ENCODE measurements at regions not wholly inside any gene's neighbourhood (a gene's known extent, or its start where the extent isn't known, plus 50 kb on each side); places are given as distances from the start of the nearest gene placed in this dataset.

GRCh38 chr16:85276258-85276657 is 164.0 kb upstream of the CIBAR2 start:
- no peak overlapping the region for H3K27ac ChIP-seq (ENCODE audit: low read depth, low read length)
- no peak for FAIRE-seq
- Mint-ChIP-seq H3K27ac (ENCODE audit: unreplicated experiment) (no peak overlapping the region), H3K27me3 (ENCODE audit: low read depth, unreplicated experiment) (peaks cover 14% of the 10 kb centered on the region), H3K4me1 (ENCODE audit: low read depth, unreplicated experiment) (no peaks in the 10 kb centered on the region), H3K36me3 (ENCODE audit: low read depth, unreplicated experiment) (peaks cover 3% of the 10 kb centered on the region), H3K9me3 (ENCODE audit: unreplicated experiment) (no peaks in the 10 kb centered on the region), H3K4me3 (ENCODE audit: unreplicated experiment) (no peak overlapping the region)
- no peaks in the 10 kb centered on the region for H3K4me1 ChIP-seq (ENCODE audit: insufficient read depth, low read length)
- H2AFZ ChIP-seq (ENCODE audit: low read depth, low read length), result no peak overlapping the region
- TF ChIP-seq EZH2 (IDR thresholded peaks at IDR 0.05; ENCODE audit: insufficient read depth, low read length) (no peak), CTCF (IDR thresholded peaks at IDR 0.05; ENCODE audit: insufficient read depth, low read depth, low read length) (no peak)
- no peaks in the 10 kb centered on the region for H3K27me3 ChIP-seq (ENCODE audit: insufficient read depth, low read length)
- no peak overlapping the region for H3K4me2 ChIP-seq (ENCODE audit: low read length)
- H3K36me3 ChIP-seq (ENCODE audit: insufficient read depth, low read length), result no peaks in the 10 kb centered on the region
- no peak overlapping the region for H3K4me3 ChIP-seq (ENCODE audit: insufficient read depth, low read depth, low read length)
- H3K9ac ChIP-seq (ENCODE audit: low read length), result no peak overlapping the region
- no peak for DNase-seq (ENCODE audit: low read depth)
- peaks cover 86% of the 10 kb centered on the region for H4K20me1 ChIP-seq (ENCODE audit: insufficient read depth, low read length)
- H3K79me2 ChIP-seq (ENCODE audit: insufficient read depth, low read length), result peaks cover 3% of the 10 kb centered on the region
- H3K9me3 ChIP-seq (ENCODE audit: insufficient read depth, low read depth, low read length), result no peaks in the 10 kb centered on the region

GRCh38 chr16:85276721-85277120 is 164.4 kb upstream of the CIBAR2 start:
- no peaks in the 10 kb centered on the region for H3K27me3 ChIP-seq (ENCODE audit: insufficient read depth, low read length)
- no peaks in the 10 kb centered on the region for H3K36me3 ChIP-seq (ENCODE audit: insufficient read depth, low read length)
- no peak for DNase-seq (ENCODE audit: low read depth)
- H3K4me2 ChIP-seq (ENCODE audit: low read length), result no peak overlapping the region
- no peaks in the 10 kb centered on the region for H3K4me1 Mint-ChIP-seq (ENCODE audit: low read depth, unreplicated experiment)
- peaks cover 1% of the 10 kb centered on the region for H3K36me3 Mint-ChIP-seq (ENCODE audit: low read depth, unreplicated experiment)
- H2AFZ ChIP-seq (ENCODE audit: low read depth, low read length), result no peak overlapping the region
- no peaks in the 10 kb centered on the region for H3K4me1 ChIP-seq (ENCODE audit: insufficient read depth, low read length)
- peaks cover 86% of the 10 kb centered on the region for H4K20me1 ChIP-seq (ENCODE audit: insufficient read depth, low read length)
- H3K4me3 ChIP-seq (ENCODE audit: insufficient read depth, low read depth, low read length), result no peak overlapping the region
- H3K4me3 Mint-ChIP-seq (ENCODE audit: unreplicated experiment), result no peak overlapping the region
- peaks cover 13% of the 10 kb centered on the region for H3K27me3 Mint-ChIP-seq (ENCODE audit: low read depth, unreplicated experiment)
- no peak overlapping the region for H3K27ac ChIP-seq (ENCODE audit: low read depth, low read length)
- no peaks in the 10 kb centered on the region for H3K9me3 Mint-ChIP-seq (ENCODE audit: unreplicated experiment)
- no peak for TF ChIP-seq CTCF (IDR thresholded peaks at IDR 0.05; ENCODE audit: insufficient read depth, low read depth, low read length)
- TF ChIP-seq EZH2 (IDR thresholded peaks at IDR 0.05; ENCODE audit: insufficient read depth, low read length), result no peak
- no peaks in the 10 kb centered on the region for H3K9me3 ChIP-seq (ENCODE audit: insufficient read depth, low read depth, low read length)
- no peak overlapping the region for H3K9ac ChIP-seq (ENCODE audit: low read length)
- H3K27ac Mint-ChIP-seq (ENCODE audit: unreplicated experiment), result no peak overlapping the region
- FAIRE-seq, result no peak
- H3K79me2 ChIP-seq (ENCODE audit: insufficient read depth, low read length), result peaks cover 3% of the 10 kb centered on the region

- Mint-ChIP-seq H3K9me3 (ENCODE audit: unreplicated experiment) (no peaks in the 10 kb centered on the region), H3K36me3 (ENCODE audit: low read depth, unreplicated experiment) (peaks cover 1% of the 10 kb centered on the region), H3K4me1 (ENCODE audit: low read depth, unreplicated experiment) (no peaks in the 10 kb centered on the region), H3K4me3 (ENCODE audit: unreplicated experiment) (no peak overlapping the region), H3K27me3 (ENCODE audit: low read depth, unreplicated experiment) (peaks cover 13% of the 10 kb centered on the region), H3K27ac (ENCODE audit: unreplicated experiment) (no peak overlapping the region)
- Histone ChIP-seq H3K9me3 (ENCODE audit: insufficient read depth, low read depth, low read length) (no peaks in the 10 kb centered on the region), H3K4me3 (ENCODE audit: insufficient read depth, low read depth, low read length) (no peak overlapping the region), H2AFZ (ENCODE audit: low read depth, low read length) (no peak overlapping the region), H3K36me3 (ENCODE audit: insufficient read depth, low read length) (no peaks in the 10 kb centered on the region), H3K79me2 (ENCODE audit: insufficient read depth, low read length) (no peaks in the 10 kb centered on the region), H3K9ac (ENCODE audit: low read length) (no peak overlapping the region), H3K4me1 (ENCODE audit: insufficient read depth, low read length) (no peaks in the 10 kb centered on the region), H4K20me1 (ENCODE audit: insufficient read depth, low read length) (peaks cover 90% of the 10 kb centered on the region), H3K27me3 (ENCODE audit: insufficient read depth, low read length) (peaks cover under 1% of the 10 kb centered on the region), H3K4me2 (ENCODE audit: low read length) (no peak overlapping the region), H3K27ac (ENCODE audit: low read depth, low read length) (no peak overlapping the region)
- DNase-seq (ENCODE audit: low read depth), result no peak
- TF ChIP-seq EZH2 (IDR thresholded peaks at IDR 0.05; ENCODE audit: insufficient read depth, low read length) (no peak), CTCF (IDR thresholded peaks at IDR 0.05; ENCODE audit: insufficient read depth, low read depth, low read length) (no peak)
- FAIRE-seq, result no peak
Measured at GRCh38 chr16:85278839-85279238, 166.6 kb upstream of the CIBAR2 start.
